ENCODE measurements at regions not wholly inside any gene's neighbourhood (a gene's known extent, or its start where the extent isn't known, plus 50 kb on each side); places are given as distances from the start of the nearest gene placed in this dataset.
"Not testable (repeated sequence)": the region's sequence is repeated elsewhere in the genome, so short reads cannot be mapped to it uniquely, and the experiment has no call there.

DNA sequence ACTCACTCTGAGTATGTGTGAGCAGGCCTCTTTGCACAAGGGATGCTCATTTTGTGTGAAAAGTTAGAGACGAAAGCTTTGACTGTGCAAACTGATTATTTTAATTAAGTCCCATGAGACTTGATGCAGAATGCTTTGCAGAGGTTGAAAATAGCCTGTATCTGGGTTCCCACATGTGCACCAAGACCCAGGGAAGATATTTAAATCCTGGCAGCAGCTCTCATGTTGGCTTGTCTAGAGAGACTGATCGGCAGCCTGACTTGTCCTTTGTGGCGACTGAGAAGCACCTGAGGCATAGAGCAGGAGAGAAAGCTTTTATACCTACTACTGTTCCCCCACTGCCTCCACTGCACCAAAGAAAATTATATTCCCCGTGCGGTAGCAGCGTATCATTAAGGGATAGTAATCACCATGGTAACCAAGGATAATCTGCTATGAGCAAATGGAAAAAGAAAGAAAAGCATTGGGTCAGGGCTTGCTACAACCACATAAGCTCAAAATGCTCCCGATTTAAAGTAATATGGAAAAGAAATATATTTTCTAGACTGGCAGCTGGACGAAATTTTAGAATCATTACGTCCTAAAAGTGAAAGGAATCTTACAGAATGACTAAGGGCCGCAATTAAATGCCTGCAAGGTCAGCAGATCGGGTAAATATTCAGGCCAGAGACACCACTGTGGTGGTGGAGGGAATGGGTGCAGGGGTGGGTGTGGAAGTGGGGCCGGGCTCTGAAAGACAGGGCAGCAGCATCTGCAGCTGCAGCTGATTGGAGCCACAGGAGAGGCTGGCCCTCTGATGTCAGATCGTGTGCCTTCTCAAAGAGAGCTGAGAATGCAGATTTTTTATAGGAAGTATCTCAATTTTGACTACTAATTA lies 135.3 kb upstream of the EPB41L4A start:
- Histone ChIP-seq H3K27ac (ENCODE audit: insufficient read depth in 1 of 2, low read depth in 1 of 2, low read length in 2 of 2, poor library complexity in 1 of 2, severe bottlenecking in 2 of 2) (no peak overlapping the region), H3K36me3 (ENCODE audit: control insufficient read depth in 4 of 4, insufficient read depth in 4 of 4, low read length in 3 of 4) (no peaks in the 10 kb centered on the region), H3K4me3 (ENCODE audit: control insufficient read depth in 1 of 7, extremely low read depth in 1 of 7, insufficient read depth in 4 of 7, low read depth in 2 of 7, low read length in 6 of 7) (no peak overlapping the region), H3K27me3 (replicated peaks in 2 of 5; ENCODE audit: control insufficient read depth in 4 of 5, insufficient read depth in 5 of 5, low read length in 4 of 5) (peaks cover 0 to 25% (median 3%) of the 10 kb centered on the region in 5 experiments), H3K4me1 (ENCODE audit: control extremely low read depth in 1 of 4, control insufficient read depth in 4 of 4, insufficient read depth in 4 of 4, low read length in 3 of 4) (peaks cover 0 to 3% (median 0%) of the 10 kb centered on the region in 4 experiments), H3K9me3 (ENCODE audit: control extremely low read depth in 1 of 5, control insufficient read depth in 4 of 5, insufficient read depth in 2 of 5, low read depth in 1 of 5, low read length in 4 of 5) (no peaks in the 10 kb centered on the region)
- 80% methylated on average over 10 of the region's 13 CpGs for WGBS (ENCODE audit: insufficient coverage)
- POLR2A ChIA-PET, result interaction anchor here (0.7 kb wide), 1 partner anchor 200 kb away, joined by 6 read pairs; no protein-coding TSS in a partner anchor
- no peak for DNase-seq
- CTCF ChIA-PET, result interaction anchor here (0.9 to 7.8 kb wide), 5 partner anchors 18 to 294 kb away, joined by 3 to 91 read pairs (median 3); no protein-coding TSS in a partner anchor

DNA sequence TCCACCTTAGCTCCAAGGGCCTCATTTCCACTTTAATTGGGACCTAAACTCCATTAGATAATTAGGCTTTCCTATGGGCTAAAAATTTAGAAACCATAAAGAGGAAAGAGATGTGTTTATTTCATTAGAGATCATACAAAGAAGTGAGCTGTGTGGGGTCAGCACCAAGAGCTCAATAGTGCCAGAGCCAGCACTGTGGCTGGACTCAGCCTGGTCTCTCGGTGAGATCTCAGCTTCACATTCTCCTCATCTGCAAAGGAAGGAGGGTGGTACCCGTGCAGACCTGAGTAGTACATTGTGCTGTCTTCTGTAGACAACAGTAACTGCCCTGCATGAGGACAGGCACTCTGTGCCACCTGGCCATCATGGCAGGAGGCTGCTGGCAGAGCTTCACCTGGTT lies 136.1 kb upstream of the EPB41L4A start:
- H3K4me3 ChIP-seq (ENCODE audit: control insufficient read depth in 1 of 7, extremely low read depth in 1 of 7, insufficient read depth in 4 of 7, low read depth in 2 of 7, low read length in 6 of 7), result no peak overlapping the region
- 100% methylated on average over 1 of the region's 2 CpGs for WGBS (ENCODE audit: insufficient coverage)
- H3K27me3 ChIP-seq (replicated peaks in 2 of 5; ENCODE audit: control insufficient read depth in 4 of 5, insufficient read depth in 5 of 5, low read length in 4 of 5), result peaks cover 0 to 21% (median 3%) of the 10 kb centered on the region in 5 experiments
- peaks cover 0 to 3% (median 3%) of the 10 kb centered on the region in 4 experiments for H3K4me1 ChIP-seq (ENCODE audit: control extremely low read depth in 1 of 4, control insufficient read depth in 4 of 4, insufficient read depth in 4 of 4, low read length in 3 of 4)
- CTCF ChIA-PET, result interaction anchor here (1.3 to 7.8 kb wide), 2 partner anchors 137 to 203 kb away, joined by 3 to 91 read pairs; no protein-coding TSS in a partner anchor
- no peak overlapping the region for H3K27ac ChIP-seq (ENCODE audit: insufficient read depth in 1 of 2, low read depth in 1 of 2, low read length in 2 of 2, poor library complexity in 1 of 2, severe bottlenecking in 2 of 2)
- no peaks in the 10 kb centered on the region for H3K36me3 ChIP-seq (ENCODE audit: control insufficient read depth in 4 of 4, insufficient read depth in 4 of 4, low read length in 3 of 4)
- no peaks in the 10 kb centered on the region for H3K9me3 ChIP-seq (ENCODE audit: control extremely low read depth in 1 of 5, control insufficient read depth in 4 of 5, insufficient read depth in 2 of 5, low read depth in 1 of 5, low read length in 4 of 5)
- POLR2A ChIA-PET, result no interaction called here
- DNase-seq, result no peak

DNA sequence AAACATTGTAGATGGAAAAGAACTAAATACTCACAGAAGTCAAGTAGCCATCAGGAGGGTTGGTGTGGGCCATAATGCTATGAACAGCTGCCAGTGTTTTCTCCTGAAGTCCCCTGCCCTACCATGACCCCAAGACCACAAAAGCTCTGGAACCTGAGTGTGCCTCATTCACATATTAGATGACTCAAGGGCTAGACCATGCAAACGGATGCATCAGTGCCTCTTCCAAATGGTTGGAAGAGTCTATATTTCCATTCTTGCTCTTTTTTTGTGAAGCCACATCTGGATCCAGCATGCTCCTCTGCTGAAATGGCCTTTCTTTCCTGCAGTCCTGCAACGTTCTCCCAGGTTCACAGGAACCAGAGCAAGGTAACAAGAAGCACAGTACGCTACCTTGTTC lies 136.6 kb upstream of the EPB41L4A start:
- no peak overlapping the region for H3K27ac ChIP-seq (ENCODE audit: insufficient read depth in 1 of 2, low read depth in 1 of 2, low read length in 2 of 2, poor library complexity in 1 of 2, severe bottlenecking in 2 of 2)
- 50% methylated on average over 2 of the region's 3 CpGs for WGBS (ENCODE audit: insufficient coverage)
- DNase-seq, result no peak
- no peak overlapping the region for H3K4me3 ChIP-seq (ENCODE audit: control insufficient read depth in 1 of 7, extremely low read depth in 1 of 7, insufficient read depth in 4 of 7, low read depth in 2 of 7, low read length in 6 of 7)
- no peaks in the 10 kb centered on the region for H3K9me3 ChIP-seq (ENCODE audit: control extremely low read depth in 1 of 5, control insufficient read depth in 4 of 5, insufficient read depth in 2 of 5, low read depth in 1 of 5, low read length in 4 of 5)
- H3K36me3 ChIP-seq (ENCODE audit: control insufficient read depth in 4 of 4, insufficient read depth in 4 of 4, low read length in 3 of 4), result no peaks in the 10 kb centered on the region
- ChIA-PET CTCF (interaction anchor here (0.5 to 7.8 kb wide), 3 partner anchors 23 to 203 kb away, joined by 3 to 91 read pairs (median 4); no protein-coding TSS in a partner anchor), POLR2A (interaction anchor here (0.7 kb wide), 1 partner anchor 1665 kb away, joined by 4 read pairs; no protein-coding TSS in a partner anchor)
- H3K4me1 ChIP-seq (ENCODE audit: control extremely low read depth in 1 of 4, control insufficient read depth in 4 of 4, insufficient read depth in 4 of 4, low read length in 3 of 4), result peaks cover 0 to 3% (median 3%) of the 10 kb centered on the region in 4 experiments
- H3K27me3 ChIP-seq (replicated peaks in 2 of 5; ENCODE audit: control insufficient read depth in 4 of 5, insufficient read depth in 5 of 5, low read length in 4 of 5), result peaks cover 0 to 21% (median 3%) of the 10 kb centered on the region in 5 experiments

DNA sequence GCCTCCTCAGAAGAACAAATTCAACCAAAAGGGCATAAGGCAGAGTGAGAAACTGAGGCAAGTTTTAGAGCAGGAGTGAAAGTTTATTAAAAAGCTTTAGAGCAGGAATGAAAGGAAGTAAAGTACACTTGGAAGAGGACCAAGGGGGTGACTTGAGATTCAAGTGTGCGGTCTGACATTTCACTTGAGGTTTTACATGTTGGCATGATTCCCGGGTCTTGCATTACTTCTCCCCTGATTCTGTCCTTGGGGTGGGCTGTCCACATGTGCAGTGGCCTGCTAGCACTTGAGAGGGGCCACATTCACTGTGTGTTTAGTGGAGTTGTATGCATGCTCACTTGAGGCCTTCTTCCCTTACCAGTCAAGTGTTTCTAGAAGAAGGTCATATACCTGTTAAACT lies 140.4 kb upstream of the EPB41L4A start:
- Histone ChIP-seq H3K9me3 (ENCODE audit: control extremely low read depth in 1 of 5, control insufficient read depth in 4 of 5, insufficient read depth in 2 of 5, low read depth in 1 of 5, low read length in 4 of 5) (peaks cover 0 to 20% (median 13%) of the 10 kb centered on the region in 5 experiments), H3K27me3 (replicated peaks in 2 of 5; ENCODE audit: control insufficient read depth in 4 of 5, insufficient read depth in 5 of 5, low read length in 4 of 5) (peaks cover 0 to 20% (median 5%) of the 10 kb centered on the region in 5 experiments)
- peak; percentile 62 to 83 (median 80) for DNase-seq
- H3K27ac ChIP-seq (ENCODE audit: insufficient read depth in 1 of 2, low read depth in 1 of 2, low read length in 2 of 2, poor library complexity in 1 of 2, severe bottlenecking in 2 of 2); H3K4me3 ChIP-seq (ENCODE audit: control insufficient read depth in 1 of 7, extremely low read depth in 1 of 7, insufficient read depth in 4 of 7, low read depth in 2 of 7, low read length in 6 of 7); POLR2A ChIA-PET; H3K4me1 ChIP-seq (ENCODE audit: control extremely low read depth in 1 of 4, control insufficient read depth in 4 of 4, insufficient read depth in 4 of 4, low read length in 3 of 4); H3K36me3 ChIP-seq (ENCODE audit: control insufficient read depth in 4 of 4, insufficient read depth in 4 of 4, low read length in 3 of 4): not testable (repeated sequence)
- CTCF ChIA-PET, result interaction anchor here (0.6 to 1.4 kb wide), 2 partner anchors 197 to 199 kb away, joined by 3 to 4 read pairs; no protein-coding TSS in a partner anchor
- 0% methylated on average over 2 of the region's 2 CpGs for WGBS (ENCODE audit: insufficient coverage)

DNA sequence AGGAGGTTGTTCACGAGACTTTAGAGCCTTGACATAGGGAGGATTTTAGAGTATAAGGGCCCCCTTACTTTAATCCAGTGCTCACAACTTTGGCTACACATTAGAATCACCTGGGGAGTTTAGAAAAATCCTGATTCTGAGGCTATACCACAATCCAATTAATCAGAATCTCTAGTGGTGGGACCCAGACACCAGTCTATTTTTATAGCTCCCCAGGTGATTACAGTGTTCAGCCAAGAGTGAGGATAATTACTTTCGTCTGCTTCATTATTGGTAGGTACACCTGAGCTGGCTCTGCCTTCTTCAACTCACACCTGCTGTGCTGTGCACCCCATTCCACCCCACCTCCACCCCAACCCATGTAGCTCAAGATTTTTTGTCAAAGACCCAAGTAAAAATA lies 141.3 kb upstream of the EPB41L4A start:
- Histone ChIP-seq H3K27me3 (replicated peaks in 2 of 5; ENCODE audit: control insufficient read depth in 4 of 5, insufficient read depth in 5 of 5, low read length in 4 of 5) (peaks cover 0 to 17% (median 5%) of the 10 kb centered on the region in 5 experiments), H3K36me3 (ENCODE audit: control insufficient read depth in 4 of 4, insufficient read depth in 4 of 4, low read length in 3 of 4) (no peaks in the 10 kb centered on the region), H3K4me3 (ENCODE audit: control insufficient read depth in 1 of 7, extremely low read depth in 1 of 7, insufficient read depth in 4 of 7, low read depth in 2 of 7, low read length in 6 of 7) (no peak overlapping the region), H3K4me1 (ENCODE audit: control extremely low read depth in 1 of 4, control insufficient read depth in 4 of 4, insufficient read depth in 4 of 4, low read length in 3 of 4) (peaks cover 0 to 3% (median 3%) of the 10 kb centered on the region in 4 experiments), H3K9me3 (ENCODE audit: control extremely low read depth in 1 of 5, control insufficient read depth in 4 of 5, insufficient read depth in 2 of 5, low read depth in 1 of 5, low read length in 4 of 5) (peaks cover 0 to 28% (median 13%) of the 10 kb centered on the region in 5 experiments), H3K27ac (ENCODE audit: insufficient read depth in 1 of 2, low read depth in 1 of 2, low read length in 2 of 2, poor library complexity in 1 of 2, severe bottlenecking in 2 of 2) (no peak overlapping the region)
- no peak for DNase-seq
- 90% methylated on average over 2 of the region's 2 CpGs for WGBS (ENCODE audit: insufficient coverage)
- POLR2A ChIA-PET, result no interaction called here
- CTCF ChIA-PET, result no interaction called here

DNA sequence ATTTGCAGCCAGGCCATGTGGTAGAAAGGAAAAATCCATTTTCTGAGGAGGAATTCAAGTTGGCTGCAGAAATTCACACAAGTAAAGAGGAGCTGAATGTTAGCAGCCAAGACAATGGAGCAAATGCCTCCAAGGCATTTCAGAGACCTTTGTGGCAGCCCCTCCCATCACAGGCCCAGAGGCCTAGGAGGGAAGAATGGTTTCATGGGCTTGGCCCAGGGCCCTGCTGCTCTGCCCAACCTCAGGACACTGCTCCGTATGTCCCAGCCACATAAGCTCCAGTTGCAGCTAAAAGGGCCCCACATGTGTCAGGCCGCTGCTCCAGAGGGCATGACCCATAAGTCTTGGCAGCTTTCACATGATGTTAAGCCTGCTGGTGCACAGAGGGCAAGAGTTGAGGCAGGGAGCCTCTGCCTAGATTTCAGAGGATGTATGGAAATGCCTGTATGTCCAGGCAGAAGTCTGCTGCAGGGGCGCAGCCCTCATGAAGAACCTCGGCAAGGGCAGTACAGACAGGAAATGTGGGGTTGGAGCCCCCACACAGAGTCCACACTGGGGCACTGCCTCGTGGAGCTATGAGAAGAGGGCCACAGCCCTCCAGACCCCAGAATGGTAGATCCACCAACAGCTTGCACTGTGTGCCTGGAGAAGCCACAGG lies 144.2 kb upstream of the EPB41L4A start:
- POLR2A ChIA-PET, result no interaction called here
- 89% methylated on average over 4 of the region's 5 CpGs for WGBS (ENCODE audit: insufficient coverage)

More for the DNA sequence above, 144.2 kb upstream of the EPB41L4A start:
- peaks cover 0 to 13% (median 2%) of the 10 kb centered on the region in 5 experiments for H3K27me3 ChIP-seq (replicated peaks in 2 of 5; ENCODE audit: control insufficient read depth in 4 of 5, insufficient read depth in 5 of 5, low read length in 4 of 5)
- H3K4me3 ChIP-seq (ENCODE audit: control insufficient read depth in 1 of 7, extremely low read depth in 1 of 7, insufficient read depth in 4 of 7, low read depth in 2 of 7, low read length in 6 of 7), result no peak overlapping the region
- DNase-seq, result no peak
- CTCF ChIA-PET, result no interaction called here
- no peaks in the 10 kb centered on the region for H3K36me3 ChIP-seq (ENCODE audit: control insufficient read depth in 4 of 4, insufficient read depth in 4 of 4, low read length in 3 of 4)
- H3K4me1 ChIP-seq (ENCODE audit: control extremely low read depth in 1 of 4, control insufficient read depth in 4 of 4, insufficient read depth in 4 of 4, low read length in 3 of 4), result peaks cover 0 to 3% (median 1%) of the 10 kb centered on the region in 4 experiments
- H3K9me3 ChIP-seq (ENCODE audit: control extremely low read depth in 1 of 5, control insufficient read depth in 4 of 5, insufficient read depth in 2 of 5, low read depth in 1 of 5, low read length in 4 of 5), result peaks cover 0 to 28% (median 13%) of the 10 kb centered on the region in 5 experiments
- H3K27ac ChIP-seq (ENCODE audit: insufficient read depth in 1 of 2, low read depth in 1 of 2, low read length in 2 of 2, poor library complexity in 1 of 2, severe bottlenecking in 2 of 2), result no peak overlapping the region

Data from common myeloid progenitor, CD34-positive (primary cell).